Parathyroid adenoma (tissue), 2 donors: ENCODE measurements at regions not wholly inside any gene's neighbourhood (a gene's known extent, or its start where the extent isn't known, plus 50 kb on each side); places are given as distances from the start of the nearest gene placed in this dataset.

Experiments used
- H2AFZ ChIP-seq: fragments of 300-600 bp; sonication (generic); one replicate; pipeline ENCODE4 v1.7.0; 2017; ENCODE audit warnings: antibody characterized with exemption, mild to moderate bottlenecking
- H3K27ac ChIP-seq: fragments of 300-600 bp; sonication (generic); one replicate; pipeline ENCODE4 v1.7.0; 2017
- H3K27me3 ChIP-seq: fragments of 300-600 bp; sonication (generic); one replicate; pipeline ENCODE4 v1.7.0; 2017; ENCODE audit warnings: low read length; ENCODE audit not compliant: control insufficient read depth, insufficient read depth
- H3K36me3 ChIP-seq: fragments of 300-600 bp; sonication (generic); one replicate; pipeline ENCODE4 v1.7.0; 2017; ENCODE audit warnings: low read length; ENCODE audit not compliant: control insufficient read depth, insufficient read depth
- H3K4me1 ChIP-seq: fragments of 300-600 bp; sonication (generic); one replicate; pipeline ENCODE4 v1.7.0; 2017; ENCODE audit warnings: control low read depth
- H3K4me2 ChIP-seq: fragments of 300-600 bp; sonication (generic); one replicate; pipeline ENCODE4 v1.7.0; 2017; ENCODE audit warnings: low read length
- H3K4me3 ChIP-seq: fragments of 300-600 bp; sonication (generic); one replicate; pipeline ENCODE4 v1.7.0; 2017; ENCODE audit warnings: low read depth, low read length
- H3K79me2 ChIP-seq: fragments of 300-600 bp; sonication (generic); one replicate; pipeline ENCODE4 v1.7.0; 2017; ENCODE audit warnings: control low read depth
- H3K9ac ChIP-seq: fragments of 300-600 bp; sonication (generic); one replicate; pipeline ENCODE4 v1.7.0; 2017; ENCODE audit warnings: mild to moderate bottlenecking
- H3K9me3 ChIP-seq: fragments of 300-600 bp; sonication (generic); one replicate; pipeline ENCODE4 v1.7.0; 2017; ENCODE audit warnings: low read length; ENCODE audit not compliant: control insufficient read depth
- TF ChIP-seq, protein P1 (sequence below): fragments of 300-600 bp; sonication (generic); IDR thresholded peaks from one replicate; pipeline ENCODE4 v1.7.0; 2017; ENCODE audit warnings: antibody characterized with exemption, mild to moderate bottlenecking
- donor health status: primary hyperparathyroidism.

- H3K4me3 ChIP-seq, result no peak overlapping the region
- no peaks in the 10 kb centered on the region for H3K36me3 ChIP-seq
- no peaks in the 10 kb centered on the region for H3K4me1 ChIP-seq
- no peak overlapping the region for H3K4me2 ChIP-seq
- TF ChIP-seq, protein P1, sequence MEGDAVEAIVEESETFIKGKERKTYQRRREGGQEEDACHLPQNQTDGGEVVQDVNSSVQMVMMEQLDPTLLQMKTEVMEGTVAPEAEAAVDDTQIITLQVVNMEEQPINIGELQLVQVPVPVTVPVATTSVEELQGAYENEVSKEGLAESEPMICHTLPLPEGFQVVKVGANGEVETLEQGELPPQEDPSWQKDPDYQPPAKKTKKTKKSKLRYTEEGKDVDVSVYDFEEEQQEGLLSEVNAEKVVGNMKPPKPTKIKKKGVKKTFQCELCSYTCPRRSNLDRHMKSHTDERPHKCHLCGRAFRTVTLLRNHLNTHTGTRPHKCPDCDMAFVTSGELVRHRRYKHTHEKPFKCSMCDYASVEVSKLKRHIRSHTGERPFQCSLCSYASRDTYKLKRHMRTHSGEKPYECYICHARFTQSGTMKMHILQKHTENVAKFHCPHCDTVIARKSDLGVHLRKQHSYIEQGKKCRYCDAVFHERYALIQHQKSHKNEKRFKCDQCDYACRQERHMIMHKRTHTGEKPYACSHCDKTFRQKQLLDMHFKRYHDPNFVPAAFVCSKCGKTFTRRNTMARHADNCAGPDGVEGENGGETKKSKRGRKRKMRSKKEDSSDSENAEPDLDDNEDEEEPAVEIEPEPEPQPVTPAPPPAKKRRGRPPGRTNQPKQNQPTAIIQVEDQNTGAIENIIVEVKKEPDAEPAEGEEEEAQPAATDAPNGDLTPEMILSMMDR, result no peak
- no peak overlapping the region for H2AFZ ChIP-seq
- H3K79me2 ChIP-seq, result no peaks in the 10 kb centered on the region
- H3K9ac ChIP-seq, result no peak overlapping the region
- no peak overlapping the region for H3K27ac ChIP-seq
- no peaks in the 10 kb centered on the region for H3K27me3 ChIP-seq
- no peaks in the 10 kb centered on the region for H3K9me3 ChIP-seq
Measured at GRCh38 chr7:80971225-80971624, 52.4 kb upstream of the SEMA3C start.
